HCT116 (cell line): ENCODE measurements at regions not wholly inside any gene's neighbourhood (a gene's known extent, or its start where the extent isn't known, plus 50 kb on each side); places are given as distances from the start of the nearest gene placed in this dataset.

Experiments
- ATAC-seq: fragments of 200-7000 bp; cut with Tn5 transposase; 2 replicates; pipeline ENCODE4 v1.9.1; 2020; ENCODE audit warnings: mild to moderate bottlenecking, moderate library complexity
- BruUV-seq: library from RNA; stranded (reverse); fragments of 400-500 nt; replicated peaks from 2 replicates; lab custom pipeline; 2021; lab: Mats Ljungman, UMichigan
- CTCF ChIA-PET: fragments of 300-600 bp; sonication (Branson Sonifier 250); formaldehyde crosslinking; loops from one replicate; lab custom pipeline; 2021; ENCODE audit warnings: antibody characterized with exemption; lab: Charles Lee
- POLR2A ChIA-PET: fragments of 300-600, 350-600 bp; sonication (Branson Sonifier 250); formaldehyde crosslinking; loops from one replicate; lab custom pipeline; 2021; ENCODE audit warnings: antibody characterized with exemption; lab: Charles Lee
- RAD21 ChIA-PET, 2 experiments: fragments of 300-600 bp; sonication (Branson Sonifier 250); formaldehyde crosslinking; loops; one replicate each; lab custom pipeline; 2023; ENCODE audit warnings: low total read pairs in 2 of 2; ENCODE audit not compliant: uncharacterized antibody in 2 of 2, unreplicated experiment in 2 of 2, low non-redundant PET in 1 of 2; lab: Charles Lee
- DNase-seq: peaks from one replicate; pipeline ENCODE4 v3.0.0-alpha.2; 2010; ENCODE audit warnings: low read depth, low spot score
- H2AFZ ChIP-seq: fragments of 200-600 bp; shearing (Covaris generic), sonication (generic); 2 replicates; pipeline ENCODE4 v1.6.1; 2017; ENCODE audit warnings: low read depth, mixed run types, mixed read lengths, antibody characterized with exemption, low read length; ENCODE audit not compliant: poor library complexity, severe bottlenecking
- H3K27ac ChIP-seq: 2 replicates; pipeline ENCODE4 v1.5.1; 2012; ENCODE audit warnings: low read depth, low read length
- H3K27me3 ChIP-seq: fragments of 200-600 bp; sonication (generic); 2 replicates; pipeline ENCODE4 v1.6.1; 2016; ENCODE audit warnings: mixed run types, low read length, mixed read lengths; ENCODE audit not compliant: insufficient read depth
- H3K36me3 ChIP-seq, 2 experiments: fragments of 200-500 bp in 1 of 2; fragments of 200-600 bp in 1 of 2; sonication (Bioruptor generic) in 1 of 2; sonication (generic) in 1 of 2; 2 replicates each; pipeline versions ENCODE4 v1.5.1 to v1.6.1; 2014 to 2016; ENCODE audit warnings: low read length in 2 of 2, inconsistent platforms in 1 of 2, mixed read lengths in 1 of 2, mixed run types in 1 of 2; ENCODE audit not compliant: insufficient read depth in 2 of 2, control insufficient read depth in 1 of 2
- H3K4me1 ChIP-seq, 2 experiments: fragments of 200-600 bp in 1 of 2; sonication (generic) in 1 of 2; 2 replicates each; pipeline versions ENCODE4 v1.5.1 to v1.6.1; 2012 to 2017; ENCODE audit warnings: low read length in 2 of 2, inconsistent platforms in 1 of 2, mild to moderate bottlenecking in 1 of 2, mixed read lengths in 1 of 2, mixed run types in 1 of 2, moderate library complexity in 1 of 2; ENCODE audit not compliant: insufficient read depth in 2 of 2, control insufficient read depth in 1 of 2
- H3K4me2 ChIP-seq: fragments of 200-600 bp; sonication (generic); 2 replicates; pipeline ENCODE4 v1.6.1; 2017; ENCODE audit warnings: mixed run types, low read length, mixed read lengths
- H3K4me3 ChIP-seq, 2 experiments: fragments of 200-600 bp in 1 of 2; sonication (generic) in 1 of 2; replicated peaks in 1 of 2; 2 replicates each; pipeline ENCODE4 v1.5.1; 2011 to 2016; ENCODE audit warnings: low read length in 2 of 2, control low read depth in 1 of 2, low read depth in 1 of 2, mild to moderate bottlenecking in 1 of 2, mixed read lengths in 1 of 2, mixed run types in 1 of 2
- H3K79me2 ChIP-seq: fragments of 200-600 bp; sonication (generic); 2 replicates; pipeline ENCODE4 v1.6.1; 2017; ENCODE audit warnings: mild to moderate bottlenecking, mixed run types, low read length, moderate library complexity, mixed read lengths; ENCODE audit not compliant: insufficient read depth
- H3K9ac ChIP-seq: fragments of 200-600 bp; sonication (generic); 2 replicates; pipeline ENCODE4 v1.6.1; 2016; ENCODE audit warnings: low read length, mixed read lengths
- H3K9me2 ChIP-seq: fragments of 200-600 bp; sonication (generic), shearing (Covaris generic); 2 replicates; pipeline ENCODE4 v1.6.1; 2017; ENCODE audit warnings: mixed run types, mild to moderate bottlenecking, moderate library complexity; ENCODE audit not compliant: insufficient read depth
- H3K9me3 ChIP-seq, 2 experiments: fragments of 200-500 bp in 1 of 2; fragments of 200-600 bp in 1 of 2; sonication (Bioruptor generic) in 1 of 2; sonication (generic) in 1 of 2; 2 replicates each; pipeline ENCODE4 v1.6.1; 2014 to 2017; ENCODE audit warnings: low read length in 2 of 2, mixed read lengths in 2 of 2, inconsistent platforms in 1 of 2, low read depth in 1 of 2, mild to moderate bottlenecking in 1 of 2, mixed run types in 1 of 2, moderate library complexity in 1 of 2; ENCODE audit not compliant: control insufficient read depth in 1 of 2, insufficient read depth in 1 of 2
- H4K20me1 ChIP-seq: fragments of 200-600 bp; sonication (generic), shearing (Covaris generic); 2 replicates; pipeline ENCODE4 v1.6.1; 2017; ENCODE audit warnings: mixed run types, mild to moderate bottlenecking, moderate library complexity; ENCODE audit not compliant: insufficient read depth
- ATF3 ChIP-seq: IDR thresholded peaks from 2 replicates; pipeline ENCODE4 v1.6.1; 2012
- CEBPB ChIP-seq: IDR thresholded peaks from 2 replicates; pipeline ENCODE4 v1.6.1; 2012; ENCODE audit warnings: low read depth
- CTCF ChIP-seq, 3 experiments: fragments of 200-600 bp in 1 of 3; sonication (generic) in 1 of 3; IDR thresholded peaks in 2 of 3; conservative IDR thresholded peaks in 1 of 3; 2 replicates each; pipeline ENCODE4 v1.5.1; 2012 to 2017; ENCODE audit warnings: low read depth in 2 of 3, low read length in 2 of 3, antibody characterized with exemption in 1 of 3, borderline replicate concordance in 1 of 3, control low read depth in 1 of 3, mild to moderate bottlenecking in 1 of 3, mixed read lengths in 1 of 3, mixed run types in 1 of 3, moderate library complexity in 1 of 3; ENCODE audit not compliant: insufficient read depth in 1 of 3
- ELF1 ChIP-seq: IDR thresholded peaks from 2 replicates; pipeline ENCODE4 v1.6.1; 2012; ENCODE audit warnings: low read depth, borderline replicate concordance
- EZH2 ChIP-seq: fragments of 200-600 bp; sonication (generic); IDR thresholded peaks from 2 replicates; pipeline ENCODE4 v1.6.1; 2017; ENCODE audit warnings: antibody characterized with exemption, mixed run types
- FOSL1 ChIP-seq: IDR thresholded peaks from 2 replicates; pipeline ENCODE4 v1.6.1; 2012; ENCODE audit warnings: low read depth
- JUND ChIP-seq: IDR thresholded peaks from 2 replicates; pipeline ENCODE4 v1.6.1; 2012
- POLR2A ChIP-seq: IDR thresholded peaks from 2 replicates; pipeline ENCODE4 v1.7.0; 2011; ENCODE audit warnings: borderline replicate concordance; ENCODE audit not compliant: insufficient read depth, insufficient read length; ENCODE audit errors: extremely low read depth
- RAD21 ChIP-seq: IDR thresholded peaks from 2 replicates; pipeline ENCODE4 v1.6.1; 2012; ENCODE audit warnings: low read depth, mild to moderate bottlenecking
- SIN3A ChIP-seq: IDR thresholded peaks from 2 replicates; pipeline ENCODE4 v1.6.1; 2012; ENCODE audit warnings: low read depth
- SP1 ChIP-seq: IDR thresholded peaks from 2 replicates; pipeline ENCODE4 v1.6.1; 2012; ENCODE audit warnings: low read depth
- SRF ChIP-seq: IDR thresholded peaks from 2 replicates; pipeline ENCODE4 v1.6.1; 2012; ENCODE audit warnings: low read depth
- YY1 ChIP-seq: IDR thresholded peaks from 2 replicates; pipeline ENCODE4 v1.6.1; 2011; ENCODE audit warnings: low read length, low read depth, moderate library complexity, mild to moderate bottlenecking; ENCODE audit not compliant: insufficient replicate concordance; ENCODE audit errors: extremely low read depth
- ZNF274 ChIP-seq: fragments of 200-500 bp; sonication (Bioruptor generic); IDR thresholded peaks from 2 replicates; pipeline ENCODE4 v1.6.1; 2014; ENCODE audit warnings: mild to moderate bottlenecking, low read depth, low read length, inconsistent platforms
- intact Hi-C: fragments of 100-400 bp; cut with micrococcal nuclease; formaldehyde crosslinking; loops from 2 replicates; pipeline ENCODE4 v1.10.0; 2022

- POLR2A ChIA-PET: no interaction called here
- Histone ChIP-seq H3K9ac (no peak overlapping the region), H3K27ac (no peak overlapping the region), H3K27me3 (no peaks in the 10 kb centered on the region), H3K36me3 (no peaks in the 10 kb centered on the region), H4K20me1 (no peaks in the 10 kb centered on the region), H3K9me2 (no peaks in the 10 kb centered on the region), H3K9me3 (no peaks in the 10 kb centered on the region), H3K4me3 (no peak overlapping the region), H2AFZ (no peak overlapping the region), H3K4me1 (peaks cover 0 to 20% of the 10 kb centered on the region in 2 experiments; a peak in 2 of 4 replicates), H3K4me2 (peak overlapping the region; percentile 36), H3K79me2 (no peaks in the 10 kb centered on the region)
- ATAC-seq: peak; percentile 54; the same call in 1 of the 2 replicates
- TF ChIP-seq EZH2 (no peak), CEBPB (peak; percentile 62; the same call in 1 of the 2 replicates), SRF (no peak), JUND (peak; percentile 66), POLR2A (no peak), ELF1 (no peak), FOSL1 (peak; percentile 88), SIN3A (no peak), ATF3 (peak; percentile 19; the same call in 1 of the 2 replicates), SP1 (peak; percentile 48; the same call in 1 of the 2 replicates)
- CTCF ChIA-PET: no interaction called here
- RAD21 ChIA-PET: no interaction called here
- no TSS peak for BruUV-seq
- intact Hi-C loops: no loop called here
- DNase-seq: peak; percentile 38
Observed at GRCh38 chr4:164572877-164573279, 181.1 kb upstream of the SMIM31 start.

GRCh38 chr4:164575861-164576260, 178.1 kb upstream of the SMIM31 start:
- Histone ChIP-seq H3K4me3 (no peak overlapping the region), H3K4me2 (no peak overlapping the region), H2AFZ (no peak overlapping the region), H3K4me1 (peaks cover 0 to 20% of the 10 kb centered on the region in 2 experiments; a peak in 2 of 4 replicates), H3K79me2 (no peaks in the 10 kb centered on the region), H3K27ac (no peak overlapping the region), H3K36me3 (no peaks in the 10 kb centered on the region), H3K9me2 (no peaks in the 10 kb centered on the region), H4K20me1 (no peaks in the 10 kb centered on the region), H3K9me3 (no peaks in the 10 kb centered on the region), H3K27me3 (no peaks in the 10 kb centered on the region), H3K9ac (no peak overlapping the region)
- BruUV-seq: no TSS peak
- intact Hi-C loops: no loop called here
- ChIA-PET CTCF (no interaction called here), RAD21 (no interaction called here), POLR2A (no interaction called here)
- ATAC-seq: no peak
- no peak for DNase-seq
- TF ChIP-seq CEBPB (no peak), ZNF274 (no peak), RAD21 (no peak), ELF1 (no peak), YY1 (no peak), CTCF (IDR thresholded peaks at IDR 0.05 in 2 of 3, conservative IDR thresholded peaks at IDR 0.05 in 1 of 3; ENCODE audit: borderline replicate concordance in 1 of 3, insufficient read depth in 1 of 3, low read depth in 2 of 3, low read length in 2 of 3) (no peak), EZH2 (no peak)
